ENCODE measurements at regions not wholly inside any gene's neighbourhood (a gene's known extent, or its start where the extent isn't known, plus 50 kb on each side); places are given as distances from the start of the nearest gene placed in this dataset.

GRCh38 chr5:138702166-138703077 lies 50.8 kb upstream of the CTNNA1 start:
- TF ChIP-seq CTCF (IDR thresholded peaks at IDR 0.05; ENCODE audit: low read depth, low read length): no peak
- no peak for DNase-seq (ENCODE audit: extremely low read depth, low read depth)

GRCh38 chr5:138701678-138702077 lies 51.5 kb upstream of the CTNNA1 start:
- DNase-seq (ENCODE audit: extremely low read depth, low read depth): no peak
- no peak for TF ChIP-seq CTCF (IDR thresholded peaks at IDR 0.05; ENCODE audit: low read depth, low read length)

GRCh38 chr5:138700581-138701362 lies 52.5 kb upstream of the CTNNA1 start:
- TF ChIP-seq CTCF (IDR thresholded peaks at IDR 0.05; ENCODE audit: low read depth, low read length): no peak
- no peak for DNase-seq (ENCODE audit: extremely low read depth, low read depth)

- no peak for DNase-seq (ENCODE audit: extremely low read depth, low read depth)
- no peak for TF ChIP-seq CTCF (IDR thresholded peaks at IDR 0.05; ENCODE audit: low read depth, low read length)
Observed at GRCh38 chr5:138699482-138699881, 53.7 kb upstream of the CTNNA1 start.

GRCh38 chr5:138698713-138699112 lies 54.5 kb upstream of the CTNNA1 start:
- DNase-seq (ENCODE audit: extremely low read depth, low read depth): no peak
- TF ChIP-seq CTCF (IDR thresholded peaks at IDR 0.05; ENCODE audit: low read depth, low read length): no peak

GRCh38 chr5:138697720-138698360 lies 55.4 kb upstream of the CTNNA1 start:
- no peak for TF ChIP-seq CTCF (IDR thresholded peaks at IDR 0.05; ENCODE audit: low read depth, low read length)
- DNase-seq (ENCODE audit: extremely low read depth, low read depth): no peak

Data from AG09319 (cell line).